ENCODE measurements at regions not wholly inside any gene's neighbourhood (a gene's known extent, or its start where the extent isn't known, plus 50 kb on each side); places are given as distances from the start of the nearest gene placed in this dataset.
"Not testable (repeated sequence)": the region's sequence is repeated elsewhere in the genome, so short reads cannot be mapped to it uniquely, and the experiment has no call there.

- DNase-seq, result no peak
These were observed 649.8 kb upstream of the MBL2 start for GRCh38 chr10:53422223-53422888.

- no peak for DNase-seq
These were observed 640.1 kb upstream of the MBL2 start for GRCh38 chr10:53412651-53413050.

DNA sequence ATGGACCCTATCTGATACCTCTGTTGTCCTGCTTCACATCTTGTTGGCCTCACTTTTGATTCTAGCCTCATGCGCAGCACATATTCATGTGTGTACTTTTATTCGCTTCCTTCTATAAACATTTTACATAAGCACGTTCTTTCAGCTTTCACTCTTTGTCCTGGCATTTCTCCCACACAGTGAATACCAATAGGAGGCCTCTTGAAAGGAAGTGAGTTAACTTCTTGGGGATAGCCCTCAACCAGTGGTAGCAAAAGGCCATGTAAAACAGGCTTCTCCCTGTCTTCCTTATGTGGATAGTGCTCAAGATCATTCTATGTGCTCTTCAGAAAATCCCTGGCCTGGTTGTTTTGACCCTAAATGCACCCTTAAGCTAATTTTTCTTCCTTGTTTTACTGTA, 633.9 kb upstream of the MBL2 start:
- DNase-seq, result no peak

- no peak for DNase-seq
These were observed 631.1 kb upstream of the MBL2 start for GRCh38 chr10:53403688-53404087.

DNA sequence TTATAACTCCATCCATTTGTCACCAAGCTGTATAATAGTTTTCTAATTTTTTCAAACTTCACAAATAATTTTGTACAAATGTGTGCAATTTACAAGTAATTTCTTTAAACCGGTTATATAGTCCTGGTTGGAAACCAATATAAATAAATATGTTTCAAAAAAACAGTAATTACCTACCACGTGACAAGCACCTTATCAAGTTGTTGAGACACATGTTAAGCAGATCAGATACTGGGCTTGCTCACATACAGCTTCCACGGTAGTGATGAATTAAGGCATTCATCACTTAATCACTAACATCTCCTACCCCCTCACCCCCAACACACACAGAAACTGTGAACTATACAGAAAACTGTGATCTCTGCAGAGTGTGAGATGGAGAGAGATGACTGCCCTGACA, 630.0 kb upstream of the MBL2 start:
- no peak for DNase-seq

- no peak for DNase-seq
These were observed 629.0 kb upstream of the MBL2 start for GRCh38 chr10:53401536-53401935.

- no peak for DNase-seq
These were observed 624.3 kb upstream of the MBL2 start for GRCh38 chr10:53396876-53397275.

DNA sequence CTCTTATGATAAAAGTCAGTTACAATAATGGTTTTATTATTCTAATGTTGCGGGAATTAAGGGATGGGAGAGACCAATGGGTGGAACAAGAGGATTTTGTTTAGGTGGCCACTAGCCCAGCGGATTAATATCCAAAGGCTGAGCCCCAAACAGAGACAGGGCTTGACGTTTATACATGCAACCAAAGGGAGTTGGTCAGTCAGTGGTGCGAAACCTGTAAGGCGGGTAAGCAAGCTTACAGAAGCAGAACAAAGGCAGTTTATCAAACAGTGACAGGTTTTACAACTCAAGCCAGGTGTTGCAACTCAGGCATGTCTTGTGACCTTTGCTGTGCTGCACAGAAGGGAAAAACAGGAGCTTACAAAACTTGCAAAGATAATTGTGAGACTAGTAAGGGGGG, 622.9 kb upstream of the MBL2 start:
- DNase-seq, result no peak

DNA sequence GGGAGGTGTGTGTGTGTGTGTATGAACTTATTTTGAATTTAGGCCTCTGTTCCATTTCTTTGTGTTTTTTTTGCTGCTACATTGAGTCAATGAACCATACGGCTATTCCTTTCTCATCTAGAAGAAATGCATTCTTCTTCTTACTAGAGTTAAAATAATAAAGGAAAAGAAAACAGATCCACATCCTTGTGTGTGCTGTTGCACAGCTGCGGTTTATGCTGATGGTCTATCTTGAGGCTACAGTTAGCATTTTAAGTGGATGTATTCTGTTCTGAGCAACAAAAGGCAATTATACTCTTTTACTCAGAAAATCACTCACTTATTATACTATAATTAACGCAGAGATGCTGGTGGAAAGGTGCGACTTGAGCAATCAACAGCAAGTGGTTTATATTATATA, 615.0 kb upstream of the MBL2 start:
- DNase-seq, result no peak

DNA sequence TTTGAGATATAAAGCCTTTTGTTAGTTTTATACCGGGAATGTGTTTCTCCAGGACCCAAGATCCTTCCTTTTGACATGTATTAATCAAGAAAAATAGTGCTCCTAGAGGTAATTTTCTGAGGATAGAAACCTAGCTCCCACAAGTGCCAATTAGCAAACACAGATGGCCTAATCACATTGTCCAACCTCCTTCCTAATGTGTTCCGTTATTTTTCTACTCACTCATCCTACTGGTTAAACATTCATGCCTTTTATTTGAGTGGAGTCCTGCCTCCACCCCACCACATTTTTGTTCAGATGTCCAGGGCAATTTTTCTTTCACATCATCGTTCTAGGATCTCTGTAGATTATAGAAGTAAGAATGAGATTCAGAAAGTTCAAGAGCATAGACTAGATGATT, 610.0 kb upstream of the MBL2 start:
- DNase-seq, result no peak

- DNase-seq, result no peak
These were observed 607.4 kb upstream of the MBL2 start for GRCh38 chr10:53379956-53380355.

DNA sequence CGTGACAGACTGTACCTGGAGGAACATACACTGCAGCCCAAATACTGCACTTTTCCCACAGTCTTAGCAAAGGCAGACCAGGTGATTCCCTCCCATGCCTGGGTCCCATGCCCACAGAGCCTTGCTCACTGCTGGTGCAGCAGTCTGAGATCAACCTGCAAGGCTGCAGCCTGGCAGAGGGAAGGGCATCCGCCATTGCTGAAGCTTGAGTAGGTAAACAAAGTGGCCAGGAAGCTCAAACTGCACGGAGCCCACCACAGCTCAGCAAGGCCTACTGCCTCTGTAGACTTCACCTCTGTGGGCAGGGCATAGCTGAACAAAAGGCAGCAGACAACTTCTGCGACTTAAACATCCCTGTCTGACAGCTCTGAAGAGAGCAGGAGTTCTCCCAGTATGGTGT, 597.8 kb upstream of the MBL2 start:
- no peak for DNase-seq

- DNase-seq, result no peak
These were observed 589.4 kb upstream of the MBL2 start for GRCh38 chr10:53361936-53362335.

- no peak for DNase-seq
These were observed 588.7 kb upstream of the MBL2 start for GRCh38 chr10:53361281-53361680.

GRCh38 chr10:53358978-53359377, 586.4 kb upstream of the MBL2 start:
- DNase-seq, result not testable (repeated sequence)

DNA sequence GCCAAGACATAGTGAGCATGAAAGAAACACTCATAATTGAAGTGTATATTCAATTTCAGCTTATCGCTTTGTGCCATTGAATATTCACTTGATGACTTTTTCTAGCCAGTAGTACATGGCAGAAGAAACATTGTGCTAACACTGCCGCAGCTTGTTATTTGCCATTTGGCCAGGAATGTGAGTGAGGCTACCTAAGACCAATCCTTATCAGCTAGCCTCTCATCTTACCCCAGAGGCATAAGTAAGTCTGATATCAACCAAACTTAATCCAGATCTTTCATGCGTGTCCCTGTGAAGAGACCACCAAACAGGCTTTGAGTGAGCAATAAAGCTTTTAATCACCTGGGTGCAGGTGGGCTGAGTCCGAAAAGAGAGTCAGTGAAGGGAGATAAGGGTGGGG, 586.0 kb upstream of the MBL2 start:
- no peak for DNase-seq

DNA sequence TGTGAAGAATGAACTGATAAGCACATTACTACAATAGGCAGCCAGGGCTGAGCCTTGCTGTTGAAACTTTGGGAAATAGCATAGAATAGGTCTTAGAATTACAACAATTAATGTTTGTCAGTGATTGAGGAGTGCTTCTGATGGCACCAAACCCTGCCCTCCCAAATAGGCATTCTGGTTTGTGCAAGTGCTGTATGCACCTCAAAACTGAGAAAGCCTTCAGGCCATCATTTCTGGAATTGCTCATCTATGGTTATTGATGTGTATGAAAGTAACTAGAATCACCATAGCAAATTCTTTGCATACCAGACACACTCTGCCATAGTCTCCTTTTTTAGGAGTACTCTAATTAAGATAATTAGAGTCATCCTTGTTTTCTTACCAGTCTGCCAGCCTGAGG, 585.0 kb upstream of the MBL2 start:
- DNase-seq, result no peak

- DNase-seq, result no peak
These were observed 584.2 kb upstream of the MBL2 start for GRCh38 chr10:53356616-53357349.

DNA sequence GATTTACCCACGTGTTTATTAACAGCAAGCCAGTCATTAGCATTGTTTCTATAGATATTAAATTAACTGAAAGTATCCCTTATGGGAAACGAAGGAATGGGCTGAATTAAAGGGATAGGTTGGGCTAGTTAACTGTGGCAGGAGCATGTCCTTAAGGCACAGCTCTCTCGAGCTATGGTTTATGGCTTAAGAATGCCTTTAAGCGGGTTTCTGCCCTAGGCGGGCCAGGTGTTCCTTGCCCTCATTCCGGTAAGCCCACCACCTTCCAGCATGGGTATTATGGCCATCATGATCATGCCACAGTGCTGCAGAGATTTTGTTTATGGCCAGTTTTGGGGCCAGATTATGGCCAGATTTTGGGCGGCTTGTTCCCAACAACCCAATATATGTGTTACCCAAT, 569.9 kb upstream of the MBL2 start:
- not testable (repeated sequence) for DNase-seq

DNA sequence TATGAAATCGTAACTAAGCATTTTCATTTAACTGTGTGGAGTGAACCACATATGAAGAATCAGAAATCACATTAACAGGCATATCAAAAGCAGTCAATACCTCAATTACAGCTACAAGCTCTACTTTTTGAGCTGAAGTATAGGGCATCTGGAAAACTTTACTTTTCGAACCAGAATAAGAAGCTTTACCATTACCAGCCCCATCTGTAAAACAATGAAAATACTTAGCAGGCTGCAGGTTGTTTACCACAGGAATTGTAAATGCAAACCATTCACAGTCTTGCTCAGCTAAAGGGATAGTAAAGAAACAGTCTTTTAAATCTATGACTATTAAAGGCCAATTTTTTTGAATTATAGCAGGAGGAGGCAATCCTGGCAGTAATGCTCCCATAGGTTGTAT, 565.6 kb upstream of the MBL2 start:
- DNase-seq, result not testable (repeated sequence)

DNA sequence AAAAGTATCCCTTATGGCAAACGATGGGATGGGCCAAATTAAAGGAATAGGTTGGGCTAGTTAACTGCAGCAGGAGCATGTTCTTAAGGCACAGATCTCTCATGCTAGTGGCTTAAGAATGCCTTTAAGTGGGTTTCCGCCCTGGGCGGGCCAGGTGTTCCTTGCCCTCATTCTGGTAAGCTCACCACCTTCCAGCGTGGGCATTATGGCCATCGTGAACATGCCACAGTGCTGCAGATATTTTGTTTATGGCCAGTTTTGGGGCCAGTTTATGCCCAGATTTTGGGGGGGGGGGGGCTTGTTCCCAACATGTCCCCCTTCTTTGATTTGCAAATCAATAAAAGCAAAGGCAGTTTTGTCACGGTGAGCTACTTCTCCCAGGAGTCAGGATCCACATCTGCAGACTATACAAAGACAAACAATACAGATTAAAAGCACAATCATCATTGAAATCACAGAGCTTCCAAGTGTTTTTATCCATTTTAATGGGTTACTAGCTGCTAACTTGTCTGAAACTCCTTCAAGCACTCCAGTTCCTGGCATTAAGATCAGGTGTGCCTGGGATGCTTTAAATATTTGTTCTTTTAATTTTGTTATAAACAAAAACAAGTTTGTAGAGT, 563.3 kb upstream of the MBL2 start:
- DNase-seq, result not testable (repeated sequence)

- no peak for DNase-seq
These were observed 558.9 kb upstream of the MBL2 start for GRCh38 chr10:53331460-53331859.

- DNase-seq, result not testable (repeated sequence)
These were observed 554.1 kb upstream of the MBL2 start for GRCh38 chr10:53326401-53327305.

Data from AML-193 (cell line).